Vagina (tissue), 2 donors: ENCODE measurements at regions not wholly inside any gene's neighbourhood (a gene's known extent, or its start where the extent isn't known, plus 50 kb on each side); places are given as distances from the start of the nearest gene placed in this dataset.

Experiments used
- DNase-seq, 2 donors: peaks; one replicate each; pipeline ENCODE4 v3.0.0-alpha.2; 2017; ENCODE audit errors: extremely low spot score in 2 of 2
- H3K27ac ChIP-seq: fragments of 200-600 bp; sonication (generic); one replicate; pipeline ENCODE4 v1.5.1; 2019
- H3K27me3 ChIP-seq: fragments of 200-600 bp; sonication (generic); one replicate; pipeline ENCODE4 v1.5.1; 2019
- H3K36me3 ChIP-seq, 2 donors: fragments of 200-600 bp; sonication (generic); one replicate each; pipeline ENCODE4 v1.5.1; 2017 to 2019
- H3K4me1 ChIP-seq: fragments of 200-600 bp; sonication (generic); one replicate; pipeline ENCODE4 v1.5.1; 2019
- H3K4me3 ChIP-seq, 2 donors: fragments of 200-600 bp; sonication (generic); 1 replicate in 1 of 2; 2 replicates in 1 of 2; pipeline ENCODE4 v1.5.1; 2016 to 2019
- H3K9me3 ChIP-seq: fragments of 200-600 bp; sonication (generic); one replicate; pipeline ENCODE4 v1.5.1; 2019
- CTCF ChIP-seq, 3 experiments: fragments of 450-650 bp in 2 of 3; fragments of 200-600 bp in 1 of 3; sonication (generic) in 1 of 3; IDR thresholded peaks; one replicate each; pipeline ENCODE4 v1.5.1; 2017 to 2019; ENCODE audit warnings: antibody characterized with exemption in 3 of 3, mild to moderate bottlenecking in 2 of 3, moderate library complexity in 2 of 3
- POLR2A ChIP-seq, 2 donors: fragments of 450-650 bp; IDR thresholded peaks; one replicate each; pipeline ENCODE4 v1.6.1; 2017; ENCODE audit warnings: antibody characterized with exemption in 2 of 2, mild to moderate bottlenecking in 2 of 2, moderate library complexity in 2 of 2
- POLR2AphosphoS5 ChIP-seq, 2 donors: sonication (generic); formaldehyde crosslinking; IDR thresholded peaks; one replicate each; pipeline ENCODE4 v1.9.0; 2017; ENCODE audit warnings: antibody characterized with exemption in 2 of 2, mild to moderate bottlenecking in 2 of 2, low read depth in 1 of 2; ENCODE audit not compliant: insufficient read depth in 1 of 2
- intact Hi-C: fragments of 100-400 bp; cut with DNase I; formaldehyde crosslinking; loops from one replicate; pipeline ENCODE4 v1.15.1; 2023

GRCh38 chr3:29153811-29154210, 127.1 kb upstream of the RBMS3 start:
- no peaks in the 10 kb centered on the region for H3K36me3 ChIP-seq
- no peak for DNase-seq
- no peak overlapping the region for H3K4me3 ChIP-seq
- no peaks in the 10 kb centered on the region for H3K27me3 ChIP-seq
- intact Hi-C loops = no loop called here
- no peak for TF ChIP-seq POLR2A (IDR thresholded peaks at IDR 0.05)
- no peak for TF ChIP-seq CTCF (IDR thresholded peaks at IDR 0.05)
- no peak for TF ChIP-seq POLR2AphosphoS5 (IDR thresholded peaks at IDR 0.05; ENCODE audit: insufficient read depth in 1 of 2, low read depth in 1 of 2)
- no peaks in the 10 kb centered on the region for H3K9me3 ChIP-seq
- no peaks in the 10 kb centered on the region for H3K4me1 ChIP-seq
- no peak overlapping the region for H3K27ac ChIP-seq

- Histone ChIP-seq H3K27ac (no peak overlapping the region), H3K4me3 (no peak overlapping the region), H3K9me3 (no peaks in the 10 kb centered on the region), H3K27me3 (no peaks in the 10 kb centered on the region), H3K4me1 (no peaks in the 10 kb centered on the region), H3K36me3 (no peaks in the 10 kb centered on the region)
- intact Hi-C loops = no loop called here
- TF ChIP-seq POLR2AphosphoS5 (IDR thresholded peaks at IDR 0.05; ENCODE audit: insufficient read depth in 1 of 2, low read depth in 1 of 2) (no peak), POLR2A (IDR thresholded peaks at IDR 0.05) (no peak), CTCF (IDR thresholded peaks at IDR 0.05) (no peak)
- no peak for DNase-seq
Measured at GRCh38 chr3:29156086-29156715, 124.7 kb upstream of the RBMS3 start.

DNA sequence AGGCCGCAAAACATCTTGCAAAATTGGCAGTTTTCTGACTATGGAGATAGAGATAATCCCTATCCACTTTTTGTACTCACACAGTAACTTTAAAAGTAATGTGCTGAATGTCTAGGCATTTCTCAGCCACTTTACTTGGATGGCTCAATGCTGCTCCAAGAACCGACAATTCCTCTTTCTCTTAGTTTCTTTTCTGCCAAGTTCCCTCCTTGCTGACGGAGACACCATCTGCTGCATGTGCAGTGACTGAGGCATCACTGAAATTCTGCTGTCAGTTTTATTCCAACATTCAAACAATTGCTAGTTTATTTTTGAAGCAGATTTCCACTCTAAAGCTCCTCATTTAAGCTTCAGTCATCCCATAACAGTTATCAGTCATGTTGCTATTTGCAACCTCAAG, 116.0 kb upstream of the RBMS3 start:
- TF ChIP-seq POLR2A (IDR thresholded peaks at IDR 0.05) = no peak
- no peak for TF ChIP-seq CTCF (IDR thresholded peaks at IDR 0.05)
- TF ChIP-seq POLR2AphosphoS5 (IDR thresholded peaks at IDR 0.05; ENCODE audit: insufficient read depth in 1 of 2, low read depth in 1 of 2) = no peak
- Histone ChIP-seq H3K4me3 (no peak overlapping the region), H3K9me3 (no peaks in the 10 kb centered on the region), H3K27me3 (no peaks in the 10 kb centered on the region), H3K27ac (no peak overlapping the region), H3K36me3 (no peaks in the 10 kb centered on the region), H3K4me1 (no peaks in the 10 kb centered on the region)
- intact Hi-C loops = no loop called here
- no peak for DNase-seq

DNA sequence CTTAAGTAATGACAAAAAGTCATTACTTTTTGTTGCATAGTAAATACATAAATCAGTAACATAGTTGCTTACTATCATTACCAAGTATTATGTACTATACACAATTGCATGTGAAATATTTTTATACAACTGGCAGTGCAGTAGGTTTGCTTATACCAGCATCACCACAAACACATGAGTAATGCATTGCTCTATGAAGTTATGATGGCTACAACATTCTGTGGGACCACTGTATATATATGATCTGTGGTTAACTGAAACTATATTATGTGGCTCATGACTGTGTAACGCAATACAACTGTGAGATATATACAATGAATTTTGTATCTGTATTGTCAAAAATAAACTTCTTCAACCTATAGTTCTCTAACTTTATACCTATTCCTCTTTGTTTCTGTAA, 113.7 kb upstream of the RBMS3 start:
- no peaks in the 10 kb centered on the region for H3K36me3 ChIP-seq
- no peak for TF ChIP-seq POLR2AphosphoS5 (IDR thresholded peaks at IDR 0.05; ENCODE audit: insufficient read depth in 1 of 2, low read depth in 1 of 2)
- TF ChIP-seq POLR2A (IDR thresholded peaks at IDR 0.05) = no peak
- no peak for TF ChIP-seq CTCF (IDR thresholded peaks at IDR 0.05)
- no peaks in the 10 kb centered on the region for H3K27me3 ChIP-seq
- intact Hi-C loops = no loop called here
- no peaks in the 10 kb centered on the region for H3K9me3 ChIP-seq
- no peak for DNase-seq
- no peak overlapping the region for H3K4me3 ChIP-seq
- no peak overlapping the region for H3K27ac ChIP-seq
- no peaks in the 10 kb centered on the region for H3K4me1 ChIP-seq

DNA sequence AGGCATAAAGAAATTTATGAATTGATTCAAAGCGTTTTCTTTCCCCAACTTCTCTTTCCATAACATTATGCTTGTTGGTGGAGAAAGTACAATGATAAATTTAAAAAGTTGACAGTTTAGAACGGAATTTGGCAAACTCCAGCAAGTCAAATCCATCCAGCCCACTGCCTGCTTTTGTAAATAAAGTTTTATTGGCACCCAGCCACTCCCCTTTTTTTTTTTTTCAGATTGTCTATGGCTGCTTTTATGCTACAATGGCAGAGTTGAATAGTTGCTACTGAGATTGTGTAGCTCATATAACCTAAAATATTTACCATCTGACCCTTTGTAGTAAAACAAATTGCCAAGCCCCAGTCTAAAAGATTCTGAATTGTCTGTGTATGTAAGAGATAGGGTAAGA, 112.8 kb upstream of the RBMS3 start:
- Histone ChIP-seq H3K4me3 (no peak overlapping the region), H3K27me3 (no peaks in the 10 kb centered on the region), H3K4me1 (no peaks in the 10 kb centered on the region), H3K9me3 (no peaks in the 10 kb centered on the region), H3K27ac (no peak overlapping the region), H3K36me3 (no peaks in the 10 kb centered on the region)
- TF ChIP-seq POLR2A (IDR thresholded peaks at IDR 0.05) = no peak
- DNase-seq = no peak
- intact Hi-C loops = no loop called here
